GM12878 (cell line): ENCODE measurements at regions not wholly inside any gene's neighbourhood (a gene's known extent, or its start where the extent isn't known, plus 50 kb on each side); places are given as distances from the start of the nearest gene placed in this dataset.

Experiments used
- ATF7 ChIP-seq: fragments of 450-650 bp; IDR thresholded peaks from 2 replicates; pipeline ENCODE4 v1.6.1; 2016; ENCODE audit warnings: low read depth, mild to moderate bottlenecking
- CBFB ChIP-seq: IDR thresholded peaks from 2 replicates; pipeline ENCODE4 v1.6.1; 2016; ENCODE audit warnings: antibody characterized with exemption, low read depth
- ETV6 ChIP-seq, 2 experiments: fragments of 450-650 bp in 1 of 2; IDR thresholded peaks in 1 of 2; conservative IDR thresholded peaks in 1 of 2; 2 replicates each; pipeline ENCODE4 v1.6.1; 2014; ENCODE audit warnings: antibody characterized with exemption in 1 of 2, borderline replicate concordance in 1 of 2, low read depth in 1 of 2, mild to moderate bottlenecking in 1 of 2, moderate library complexity in 1 of 2
- EZH2 ChIP-seq: IDR thresholded peaks from 2 replicates; pipeline ENCODE4 v1.6.1; 2012; ENCODE audit warnings: low read depth, mild to moderate bottlenecking, control low read depth, inconsistent platforms, low read length, borderline replicate concordance; ENCODE audit not compliant: control insufficient read depth
- NFYA ChIP-seq: IDR thresholded peaks from 2 replicates; pipeline ENCODE4 v1.6.1; 2011; ENCODE audit warnings: low read depth, mild to moderate bottlenecking, low read length, improper control_type of control experiment, borderline replicate concordance
- RBBP5 ChIP-seq: fragments of 200-600 bp; sonication (generic); conservative IDR thresholded peaks from 2 replicates; pipeline ENCODE4 v1.6.1; 2016
- SPI1 ChIP-seq: IDR thresholded peaks from 2 replicates; pipeline ENCODE4 v1.6.1; 2011; ENCODE audit warnings: low read depth, mild to moderate bottlenecking, low read length, moderate library complexity, borderline replicate concordance; ENCODE audit not compliant: insufficient read depth
- STAT3 ChIP-seq: IDR thresholded peaks from 2 replicates; pipeline ENCODE4 v1.6.1; 2011; ENCODE audit warnings: low read depth, low read length, improper control_type of control experiment
- ZNF207 ChIP-seq: fragments of 450-650 bp; IDR thresholded peaks from 2 replicates; pipeline ENCODE4 v1.6.1; 2014; ENCODE audit warnings: antibody characterized with exemption, mild to moderate bottlenecking, borderline replicate concordance
- TF ChIP-seq, protein P1 (sequence below): fragments of 450-650 bp; formaldehyde crosslinking; IDR thresholded peaks from 2 replicates; pipeline ENCODE4 v1.4.0; 2020; ENCODE audit warnings: mild to moderate bottlenecking, moderate library complexity
- TF ChIP-seq, protein P2 (sequence below): fragments of 450-650 bp; IDR thresholded peaks from 2 replicates; pipeline ENCODE4 v1.6.1; 2017; ENCODE audit warnings: borderline replicate concordance
- TF ChIP-seq, protein P3 (sequence below): IDR thresholded peaks from 2 replicates; pipeline ENCODE4 v1.6.1; 2011; ENCODE audit warnings: borderline replicate concordance, low read depth, mild to moderate bottlenecking, moderate library complexity, mixed read lengths, low read length; ENCODE audit not compliant: insufficient read depth; ENCODE audit errors: extremely low read length

DNA sequence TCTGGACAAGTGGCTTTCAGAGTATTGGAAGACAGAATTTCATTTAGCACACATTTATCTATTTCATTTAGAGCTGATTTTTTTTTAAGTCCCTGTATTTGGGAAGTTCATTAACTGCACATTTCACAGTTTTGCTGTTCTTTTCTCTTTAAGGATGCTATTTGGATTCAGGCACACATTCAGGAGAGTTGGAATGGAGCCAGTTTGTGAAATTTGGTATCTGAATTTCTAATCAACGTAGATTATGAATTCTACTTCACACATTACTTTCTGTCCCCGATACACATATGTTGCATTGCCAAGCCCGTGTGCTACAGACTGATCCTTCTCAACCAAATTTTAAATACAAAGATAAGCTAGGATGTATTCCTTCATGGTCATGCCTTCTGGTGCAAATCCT is 503.9 kb downstream of the IRS1 start (continued):
- TF ChIP-seq NFYA: no peak
- no peak for TF ChIP-seq SPI1
- TF ChIP-seq STAT3: no peak
- TF ChIP-seq, protein P1, sequence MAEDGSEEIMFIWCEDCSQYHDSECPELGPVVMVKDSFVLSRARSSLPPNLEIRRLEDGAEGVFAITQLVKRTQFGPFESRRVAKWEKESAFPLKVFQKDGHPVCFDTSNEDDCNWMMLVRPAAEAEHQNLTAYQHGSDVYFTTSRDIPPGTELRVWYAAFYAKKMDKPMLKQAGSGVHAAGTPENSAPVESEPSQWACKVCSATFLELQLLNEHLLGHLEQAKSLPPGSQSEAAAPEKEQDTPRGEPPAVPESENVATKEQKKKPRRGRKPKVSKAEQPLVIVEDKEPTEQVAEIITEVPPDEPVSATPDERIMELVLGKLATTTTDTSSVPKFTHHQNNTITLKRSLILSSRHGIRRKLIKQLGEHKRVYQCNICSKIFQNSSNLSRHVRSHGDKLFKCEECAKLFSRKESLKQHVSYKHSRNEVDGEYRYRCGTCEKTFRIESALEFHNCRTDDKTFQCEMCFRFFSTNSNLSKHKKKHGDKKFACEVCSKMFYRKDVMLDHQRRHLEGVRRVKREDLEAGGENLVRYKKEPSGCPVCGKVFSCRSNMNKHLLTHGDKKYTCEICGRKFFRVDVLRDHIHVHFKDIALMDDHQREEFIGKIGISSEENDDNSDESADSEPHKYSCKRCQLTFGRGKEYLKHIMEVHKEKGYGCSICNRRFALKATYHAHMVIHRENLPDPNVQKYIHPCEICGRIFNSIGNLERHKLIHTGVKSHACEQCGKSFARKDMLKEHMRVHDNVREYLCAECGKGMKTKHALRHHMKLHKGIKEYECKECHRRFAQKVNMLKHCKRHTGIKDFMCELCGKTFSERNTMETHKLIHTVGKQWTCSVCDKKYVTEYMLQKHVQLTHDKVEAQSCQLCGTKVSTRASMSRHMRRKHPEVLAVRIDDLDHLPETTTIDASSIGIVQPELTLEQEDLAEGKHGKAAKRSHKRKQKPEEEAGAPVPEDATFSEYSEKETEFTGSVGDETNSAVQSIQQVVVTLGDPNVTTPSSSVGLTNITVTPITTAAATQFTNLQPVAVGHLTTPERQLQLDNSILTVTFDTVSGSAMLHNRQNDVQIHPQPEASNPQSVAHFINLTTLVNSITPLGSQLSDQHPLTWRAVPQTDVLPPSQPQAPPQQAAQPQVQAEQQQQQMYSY (CRISPR knock-in tag): no peak
- TF ChIP-seq EZH2: no peak
- TF ChIP-seq CBFB: no peak
- TF ChIP-seq RBBP5: no peak
- no peak for TF ChIP-seq ETV6 (conservative IDR thresholded peaks at IDR 0.05 in 1 of 2, IDR thresholded peaks at IDR 0.05 in 1 of 2; ENCODE audit: borderline replicate concordance in 1 of 2, low read depth in 1 of 2)
- TF ChIP-seq, protein P2, sequence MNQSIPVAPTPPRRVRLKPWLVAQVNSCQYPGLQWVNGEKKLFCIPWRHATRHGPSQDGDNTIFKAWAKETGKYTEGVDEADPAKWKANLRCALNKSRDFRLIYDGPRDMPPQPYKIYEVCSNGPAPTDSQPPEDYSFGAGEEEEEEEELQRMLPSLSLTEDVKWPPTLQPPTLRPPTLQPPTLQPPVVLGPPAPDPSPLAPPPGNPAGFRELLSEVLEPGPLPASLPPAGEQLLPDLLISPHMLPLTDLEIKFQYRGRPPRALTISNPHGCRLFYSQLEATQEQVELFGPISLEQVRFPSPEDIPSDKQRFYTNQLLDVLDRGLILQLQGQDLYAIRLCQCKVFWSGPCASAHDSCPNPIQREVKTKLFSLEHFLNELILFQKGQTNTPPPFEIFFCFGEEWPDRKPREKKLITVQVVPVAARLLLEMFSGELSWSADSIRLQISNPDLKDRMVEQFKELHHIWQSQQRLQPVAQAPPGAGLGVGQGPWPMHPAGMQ: no peak
- no peak for TF ChIP-seq ZNF207
- TF ChIP-seq ATF7: no peak
- TF ChIP-seq, protein P3, sequence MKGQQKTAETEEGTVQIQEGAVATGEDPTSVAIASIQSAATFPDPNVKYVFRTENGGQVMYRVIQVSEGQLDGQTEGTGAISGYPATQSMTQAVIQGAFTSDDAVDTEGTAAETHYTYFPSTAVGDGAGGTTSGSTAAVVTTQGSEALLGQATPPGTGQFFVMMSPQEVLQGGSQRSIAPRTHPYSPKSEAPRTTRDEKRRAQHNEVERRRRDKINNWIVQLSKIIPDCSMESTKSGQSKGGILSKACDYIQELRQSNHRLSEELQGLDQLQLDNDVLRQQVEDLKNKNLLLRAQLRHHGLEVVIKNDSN: no peak
